ENCODE measurements at regions not wholly inside any gene's neighbourhood (a gene's known extent, or its start where the extent isn't known, plus 50 kb on each side); places are given as distances from the start of the nearest gene placed in this dataset.

DNA sequence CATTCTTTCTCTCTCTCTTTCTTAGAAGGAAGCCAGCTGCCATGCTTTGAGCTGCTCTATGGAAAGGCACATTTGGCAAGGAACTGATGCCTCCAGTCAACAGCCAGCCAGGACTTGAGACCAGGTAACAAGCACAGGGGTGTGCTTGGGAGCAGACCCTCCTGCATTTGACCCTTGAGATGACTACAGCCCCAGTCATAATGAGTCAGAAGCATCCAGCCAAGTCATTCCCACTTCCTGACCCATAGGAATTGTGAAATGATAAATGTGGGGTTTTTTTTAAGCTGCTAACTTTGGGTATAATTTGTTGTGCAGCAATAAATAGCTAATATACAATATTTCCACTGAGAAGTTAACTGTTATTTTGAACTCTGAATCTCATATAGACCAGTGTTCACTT lies 446.9 kb downstream of the GRXCR1 start:
- intact Hi-C loops (cut with micrococcal nuclease; ENCODE audit: unreplicated experiment) = no loop called here
- Histone ChIP-seq H4K20me1 (ENCODE audit: insufficient read depth, low read length) (no peaks in the 10 kb centered on the region), H3K4me3 (replicated peaks in 1 of 3; ENCODE audit: insufficient read depth in 1 of 3, low read depth in 2 of 3, low read length in 3 of 3) (no peak overlapping the region), H3K27ac (ENCODE audit: extremely low read length, insufficient read depth, low read length) (no peak overlapping the region), H3K4me2 (ENCODE audit: low read depth, low read length) (no peak overlapping the region), H3K4me1 (ENCODE audit: insufficient read depth, low read length) (no peaks in the 10 kb centered on the region), H2AFZ (ENCODE audit: low read length) (no peak overlapping the region), H3K79me2 (ENCODE audit: insufficient read depth, low read length) (no peaks in the 10 kb centered on the region), H3K27me3 (ENCODE audit: control insufficient read depth in 1 of 2, insufficient read depth in 2 of 2, low read length in 2 of 2) (no peaks in the 10 kb centered on the region), H3K9me3 (ENCODE audit: low read length) (peaks cover 40% of the 10 kb centered on the region; the same call in 1 of the 2 replicates), H3K9ac (ENCODE audit: insufficient read depth, low read depth, low read length) (no peak overlapping the region), H3K36me3 (replicated peaks in 1 of 2; ENCODE audit: control insufficient read depth in 1 of 2, insufficient read depth in 2 of 2, low read length in 2 of 2) (no peaks in the 10 kb centered on the region)
- ChIA-PET CTCF (ENCODE audit: low intra/inter-chr PET ratio, low total read pairs) (no interaction called here), POLR2A (no interaction called here)
- no peak for ATAC-seq
- FAIRE-seq = no peak
- in situ Hi-C loops (cut with HindIII; ENCODE audit: extremely low pct_ligation_motif_present, low pct_unique_long_range_greater_than_20kb) = no loop called here
- no peak for DNase-seq (ENCODE audit: low spot score)
- BruUV-seq (replicated peaks) = no TSS peak
- no peak for TF ChIP-seq ZNF263 (CRISPR knock-in tag; IDR thresholded peaks at IDR 0.05)
- TF ChIP-seq PHF21A (CRISPR knock-in tag; IDR thresholded peaks at IDR 0.05) = no peak
- TF ChIP-seq NR3C1 (CRISPR knock-in tag; IDR thresholded peaks at IDR 0.05) = no peak
- no peak for TF ChIP-seq ZNF441 (CRISPR knock-in tag; IDR thresholded peaks at IDR 0.05; ENCODE audit: borderline replicate concordance)
- TF ChIP-seq EZH2 (conservative IDR thresholded peaks at IDR 0.05; ENCODE audit: low read depth, low read length) = no peak
- TF ChIP-seq ZNF598 (CRISPR knock-in tag; IDR thresholded peaks at IDR 0.05; ENCODE audit: borderline replicate concordance) = no peak
- TF ChIP-seq, protein P1, sequence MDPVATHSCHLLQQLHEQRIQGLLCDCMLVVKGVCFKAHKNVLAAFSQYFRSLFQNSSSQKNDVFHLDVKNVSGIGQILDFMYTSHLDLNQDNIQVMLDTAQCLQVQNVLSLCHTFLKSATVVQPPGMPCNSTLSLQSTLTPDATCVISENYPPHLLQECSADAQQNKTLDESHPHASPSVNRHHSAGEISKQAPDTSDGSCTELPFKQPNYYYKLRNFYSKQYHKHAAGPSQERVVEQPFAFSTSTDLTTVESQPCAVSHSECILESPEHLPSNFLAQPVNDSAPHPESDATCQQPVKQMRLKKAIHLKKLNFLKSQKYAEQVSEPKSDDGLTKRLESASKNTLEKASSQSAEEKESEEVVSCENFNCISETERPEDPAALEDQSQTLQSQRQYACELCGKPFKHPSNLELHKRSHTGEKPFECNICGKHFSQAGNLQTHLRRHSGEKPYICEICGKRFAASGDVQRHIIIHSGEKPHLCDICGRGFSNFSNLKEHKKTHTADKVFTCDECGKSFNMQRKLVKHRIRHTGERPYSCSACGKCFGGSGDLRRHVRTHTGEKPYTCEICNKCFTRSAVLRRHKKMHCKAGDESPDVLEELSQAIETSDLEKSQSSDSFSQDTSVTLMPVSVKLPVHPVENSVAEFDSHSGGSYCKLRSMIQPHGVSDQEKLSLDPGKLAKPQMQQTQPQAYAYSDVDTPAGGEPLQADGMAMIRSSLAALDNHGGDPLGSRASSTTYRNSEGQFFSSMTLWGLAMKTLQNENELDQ (CRISPR knock-in tag; IDR thresholded peaks at IDR 0.05; ENCODE audit: borderline replicate concordance) = no peak
- TF ChIP-seq, protein P2, sequence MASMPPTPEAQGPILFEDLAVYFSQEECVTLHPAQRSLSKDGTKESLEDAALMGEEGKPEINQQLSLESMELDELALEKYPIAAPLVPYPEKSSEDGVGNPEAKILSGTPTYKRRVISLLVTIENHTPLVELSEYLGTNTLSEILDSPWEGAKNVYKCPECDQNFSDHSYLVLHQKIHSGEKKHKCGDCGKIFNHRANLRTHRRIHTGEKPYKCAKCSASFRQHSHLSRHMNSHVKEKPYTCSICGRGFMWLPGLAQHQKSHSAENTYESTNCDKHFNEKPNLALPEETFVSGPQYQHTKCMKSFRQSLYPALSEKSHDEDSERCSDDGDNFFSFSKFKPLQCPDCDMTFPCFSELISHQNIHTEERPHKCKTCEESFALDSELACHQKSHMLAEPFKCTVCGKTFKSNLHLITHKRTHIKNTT (CRISPR knock-in tag; IDR thresholded peaks at IDR 0.05) = no peak

All from HepG2 (cell line).